Heart left ventricle (tissue), 16 donors: ENCODE measurements at regions not wholly inside any gene's neighbourhood (a gene's known extent, or its start where the extent isn't known, plus 50 kb on each side); places are given as distances from the start of the nearest gene placed in this dataset.

Source experiments
- ATAC-seq, 4 donors: fragments of 200-7000 bp; cut with Tn5 transposase; one replicate each; pipeline ENCODE4 v1.9.1; 2020 to 2022; ENCODE audit warnings: moderate library complexity in 4 of 4, mild to moderate bottlenecking in 3 of 4, moderate number of reproducible peaks in 1 of 4
- DNase-seq, 5 donors: peaks; one replicate each; pipeline ENCODE4 v3.0.0-alpha.2; 2020
- H3K27ac ChIP-seq, 12 donors: fragments of 200-600 bp; sonication (generic) in 4 of 12; one replicate each; pipeline versions ENCODE4 v1.5.0 to v1.8.0; 2016 to 2022; ENCODE audit warnings: mild to moderate bottlenecking in 2 of 12
- H3K27me3 ChIP-seq, 9 donors: fragments of 200-600 bp; sonication (generic) in 2 of 9; one replicate each; pipeline versions ENCODE4 v1.5.1 to v1.8.0; 2016 to 2022; ENCODE audit warnings: mild to moderate bottlenecking in 3 of 9
- H3K36me3 ChIP-seq, 9 donors: fragments of 200-600 bp; sonication (generic) in 2 of 9; one replicate each; pipeline versions ENCODE4 v1.5.0 to v1.8.0; 2018 to 2022; ENCODE audit warnings: mild to moderate bottlenecking in 2 of 9
- H3K4me1 ChIP-seq, 12 donors: fragments of 200-600 bp; sonication (generic) in 4 of 12; one replicate each; pipeline versions ENCODE4 v1.5.0 to v1.8.0; 2016 to 2022; ENCODE audit warnings: mild to moderate bottlenecking in 3 of 12
- H3K4me3 ChIP-seq, 12 donors: fragments of 200-600 bp; sonication (generic) in 4 of 12; one replicate each; pipeline versions ENCODE4 v1.5.0 to v1.8.0; 2017 to 2022; ENCODE audit warnings: mild to moderate bottlenecking in 9 of 12, moderate library complexity in 4 of 12
- H3K9me3 ChIP-seq, 12 donors: fragments of 200-600 bp; sonication (generic) in 4 of 12; one replicate each; pipeline versions ENCODE4 v1.5.0 to v1.8.0; 2016 to 2022; ENCODE audit warnings: mild to moderate bottlenecking in 1 of 12
- CTCF ChIP-seq, 12 donors: fragments of 200-600 bp; sonication (generic) in 4 of 12; IDR thresholded peaks; one replicate each; pipeline versions ENCODE4 v1.5.0 to v1.8.0; 2018 to 2022; ENCODE audit warnings: antibody characterized with exemption in 12 of 12, mild to moderate bottlenecking in 5 of 12
- POLR2A ChIP-seq, 2 donors: fragments of 450-650 bp; IDR thresholded peaks; one replicate each; pipeline ENCODE4 v1.6.1; 2017; ENCODE audit warnings: antibody characterized with exemption in 2 of 2, mild to moderate bottlenecking in 2 of 2, moderate library complexity in 2 of 2
- WGBS, 4 donors: extraction: QIAGEN DNeasy Blood & Tissue Kit in 2 of 4; methylation state at CpG; one replicate each; pipeline versions ENCODE4 v1.1.5 to v1.1.7; 2013 to 2018; 5-methylcytosine and 5-hydroxymethylcytosine counted together
- intact Hi-C, 10 donors: fragments of 100-400 bp; cut with DNase I; formaldehyde crosslinking; loops; one replicate each; pipeline versions ENCODE4 v1.11.1 to v1.14.2; 2022
- donor health status: ischemic (EF 13 %, LVEDD 7.1; RV severe dilation, severe dysfunction).
- donor health status: healthy with polysubstance abuse.
- donor health status: DM: no; HTN: yes; CAD: no.
- donor health status: DM: no; HTN: no; CAD: no.
- donor health status: ischemic (EF 25% LVEDD 6.9; RV normal size, moderate dysfunction).
- donor health status: ischemic (EF 25% LVEDD 5.7; RV mildly dilated, moderate dysfunction).
- donor health status: healthy.
- donor health status: DM: yes; HTN: yes; CAD: no.
- donor health status: ischemic (EF 35%, LVEDD 5.7; RV mildly dilated, moderate dysfunction).
- donor health status: nonischemic (EF 11% LVEDD 7.7; RV severe dilation, severe dysfunction).
- donor health status: DM: yes; HTN: yes; CAD: no.
- donor health status: PGD.
- donor health status: ischemic (EF 29% LVEDD 5.4; RV normal size, mild dysfunction).
- donor health status: nonischemic (EF 23%, LVEDD 6.1; RV moderate dilation, normal function).

- Histone ChIP-seq H3K27ac (no peak overlapping the region), H3K4me1 (peaks cover 0 to 8% (median 0%) of the 10 kb centered on the region in 12 donors), H3K9me3 (peaks cover 0 to 26% (median 2%) of the 10 kb centered on the region in 12 donors), H3K27me3 (no peaks in the 10 kb centered on the region), H3K4me3 (no peak overlapping the region), H3K36me3 (no peaks in the 10 kb centered on the region)
- DNase-seq (no peak), ATAC-seq (peak in 1 of 4 donors; percentile 50)
- TF ChIP-seq CTCF (IDR thresholded peaks at IDR 0.05) (no peak), POLR2A (IDR thresholded peaks at IDR 0.05) (no peak)
- WGBS, 4 donors, result 33 to 52% (median 43%) methylated on average over 5 of the region's 5 CpGs
- intact Hi-C loops, result no loop called here
These were observed 295.8 kb downstream of the GABRB3 start for GRCh38 chr15:26477044-26477443.

GRCh38 chr15:26475554-26475953, 297.3 kb downstream of the GABRB3 start:
- no peak for DNase-seq
- Histone ChIP-seq H3K27ac (no peak overlapping the region), H3K4me3 (no peak overlapping the region), H3K4me1 (peaks cover 0 to 8% (median 0%) of the 10 kb centered on the region in 12 donors), H3K9me3 (peaks cover 0 to 26% (median 2%) of the 10 kb centered on the region in 12 donors), H3K36me3 (no peaks in the 10 kb centered on the region), H3K27me3 (no peaks in the 10 kb centered on the region)
- intact Hi-C loops, result no loop called here
- WGBS, 4 donors, result 73 to 79% (median 77%) methylated on average over 6 to 7 of the region's 7 CpGs
- TF ChIP-seq POLR2A (IDR thresholded peaks at IDR 0.05) (no peak), CTCF (IDR thresholded peaks at IDR 0.05) (no peak)
- ATAC-seq, result no peak

GRCh38 chr15:26472661-26473060, 300.2 kb downstream of the GABRB3 start:
- DNase-seq (no peak), ATAC-seq (no peak)
- intact Hi-C loops, result no loop called here
- no peak overlapping the region for H3K4me3 ChIP-seq
- TF ChIP-seq CTCF (IDR thresholded peaks at IDR 0.05) (no peak), POLR2A (IDR thresholded peaks at IDR 0.05) (no peak)
- 67 to 74% (median 71%) methylated on average over 5 of the region's 5 CpGs for WGBS, 4 donors
- H3K9me3 ChIP-seq, result peaks cover 0 to 40% (median 2%) of the 10 kb centered on the region in 12 donors
- H3K27me3 ChIP-seq, result no peaks in the 10 kb centered on the region
- no peaks in the 10 kb centered on the region for H3K36me3 ChIP-seq
- H3K4me1 ChIP-seq, result peaks cover 0 to 5% (median 0%) of the 10 kb centered on the region in 12 donors
- no peak overlapping the region for H3K27ac ChIP-seq

- DNase-seq (no peak), ATAC-seq (no peak)
- no peak overlapping the region for H3K27ac ChIP-seq
- 81 to 92% (median 86%) methylated on average over 13 of the region's 13 CpGs for WGBS, 4 donors
- no peaks in the 10 kb centered on the region for H3K4me1 ChIP-seq
- H3K36me3 ChIP-seq, result no peaks in the 10 kb centered on the region
- no peaks in the 10 kb centered on the region for H3K27me3 ChIP-seq
- TF ChIP-seq CTCF (IDR thresholded peaks at IDR 0.05), result no peak
- TF ChIP-seq POLR2A (IDR thresholded peaks at IDR 0.05), result no peak
- intact Hi-C loops, result loop anchor here in 1 of 10 donors (10.0 kb wide), 1 partner anchor 53 kb away; no protein-coding TSS in a partner anchor
- H3K9me3 ChIP-seq, result peaks cover 0 to 73% (median 0%) of the 10 kb centered on the region in 12 donors
- H3K4me3 ChIP-seq, result no peak overlapping the region
These were observed 310.8 kb downstream of the GABRB3 start for GRCh38 chr15:26461847-26462608.
